GM08714 (cell line): ENCODE measurements at regions not wholly inside any gene's neighbourhood (a gene's known extent, or its start where the extent isn't known, plus 50 kb on each side); places are given as distances from the start of the nearest gene placed in this dataset.
"Not testable (repeated sequence)": the region's sequence is repeated elsewhere in the genome, so short reads cannot be mapped to it uniquely, and the experiment has no call there.

Source experiments
- H3K4me3 ChIP-seq: fragments of 200-500 bp; sonication (Bioruptor generic); 2 replicates; pipeline ENCODE4 v1.5.1; 2014; ENCODE audit warnings: mild to moderate bottlenecking, low read length, inconsistent platforms
- ZNF274 ChIP-seq: IDR thresholded peaks from 2 replicates; pipeline ENCODE4 v1.6.1; 2012; ENCODE audit warnings: mild to moderate bottlenecking, low read depth, low read length

DNA sequence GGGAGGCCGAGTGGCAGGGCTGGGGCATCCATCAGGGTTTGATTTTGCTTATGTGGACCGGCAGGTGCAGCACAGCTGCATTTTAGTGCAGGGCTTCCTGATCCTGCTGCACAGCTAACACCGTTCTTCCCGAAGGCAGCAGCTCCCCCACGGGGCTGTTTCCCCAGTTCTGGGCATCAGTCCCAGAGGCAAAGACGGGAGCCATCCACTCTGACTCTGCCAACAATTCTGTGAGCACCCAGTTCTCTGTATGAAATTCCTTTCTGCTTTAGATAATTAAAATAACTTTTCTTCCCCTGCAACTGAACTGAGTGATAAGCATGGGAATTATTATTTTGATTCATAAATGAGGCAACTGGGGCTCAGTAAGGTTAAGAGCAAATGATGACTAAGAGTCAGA lies 262.9 kb upstream of the ATP10A start:
- TF ChIP-seq ZNF274: no peak
- no peak overlapping the region for H3K4me3 ChIP-seq

- H3K4me3 ChIP-seq: no peak overlapping the region
- TF ChIP-seq ZNF274: no peak
Measured at GRCh38 chr15:26125664-26126063, 262.5 kb upstream of the ATP10A start.

- TF ChIP-seq ZNF274: no peak
Measured at GRCh38 chr15:26119322-26119721, 256.2 kb upstream of the ATP10A start.

DNA sequence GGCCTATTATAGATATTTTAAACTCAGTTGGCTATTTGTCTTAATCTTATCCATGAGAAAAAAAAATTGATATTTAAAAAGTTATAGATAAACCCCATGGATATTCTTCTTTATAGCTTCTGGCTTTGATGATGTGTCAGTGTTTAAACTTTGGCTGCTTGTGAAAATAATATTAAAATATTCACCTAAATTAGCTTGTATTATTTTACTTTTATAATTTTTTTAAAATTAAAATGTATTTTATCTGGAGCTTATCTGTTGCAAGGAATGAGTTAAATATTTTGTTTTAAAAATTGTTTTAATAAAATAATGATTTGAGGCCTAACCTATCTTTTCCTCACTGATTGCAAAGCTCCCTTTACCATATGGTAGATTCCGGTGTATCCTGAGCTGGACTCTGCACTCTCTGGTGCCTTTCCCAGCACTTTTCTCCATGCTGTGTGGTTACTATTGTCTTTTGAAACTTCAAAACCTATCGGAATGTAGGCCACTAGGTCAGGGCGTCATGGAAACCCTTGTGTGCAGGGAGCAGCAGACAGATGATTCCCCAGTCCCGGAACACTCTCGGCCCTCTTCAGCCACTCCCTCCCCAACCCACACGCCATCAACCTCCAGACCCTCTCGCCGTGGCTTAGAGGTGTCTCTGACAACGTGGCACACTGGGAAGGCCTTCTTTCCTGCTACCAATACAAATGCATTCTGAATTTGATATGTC lies 252.3 kb upstream of the ATP10A start:
- no peak for TF ChIP-seq ZNF274
- no peak overlapping the region for H3K4me3 ChIP-seq

More at GRCh38 chr15:26119322-26119721, 256.2 kb upstream of the ATP10A start:
- no peak overlapping the region for H3K4me3 ChIP-seq

- not testable (repeated sequence) for H3K4me3 ChIP-seq
Measured at GRCh38 chr15:26114128-26114527, 251.0 kb upstream of the ATP10A start.

- TF ChIP-seq ZNF274: no peak
Measured at GRCh38 chr15:26113296-26113695, 250.2 kb upstream of the ATP10A start.

DNA sequence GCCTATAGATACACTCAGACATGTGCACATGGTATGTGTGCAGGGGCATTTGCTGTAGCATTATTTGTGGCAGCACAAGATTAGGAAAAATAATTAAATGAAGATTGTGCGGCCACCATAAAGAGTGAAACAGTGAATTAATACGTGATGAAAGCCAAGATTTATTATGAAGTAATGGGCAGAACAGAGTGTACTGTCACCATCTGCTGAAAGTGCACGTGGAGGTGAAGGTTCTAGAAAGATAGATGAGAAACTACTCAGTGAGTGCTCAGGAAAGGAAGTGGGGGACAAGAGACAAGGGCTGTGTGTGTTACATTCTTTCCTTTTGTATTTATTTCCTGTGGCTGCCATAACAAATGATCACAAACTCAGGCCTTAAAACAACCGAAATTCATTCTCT lies 246.1 kb upstream of the ATP10A start:
- no peak for TF ChIP-seq ZNF274
- no peak overlapping the region for H3K4me3 ChIP-seq

More at GRCh38 chr15:26113296-26113695, 250.2 kb upstream of the ATP10A start:
- no peak overlapping the region for H3K4me3 ChIP-seq

DNA sequence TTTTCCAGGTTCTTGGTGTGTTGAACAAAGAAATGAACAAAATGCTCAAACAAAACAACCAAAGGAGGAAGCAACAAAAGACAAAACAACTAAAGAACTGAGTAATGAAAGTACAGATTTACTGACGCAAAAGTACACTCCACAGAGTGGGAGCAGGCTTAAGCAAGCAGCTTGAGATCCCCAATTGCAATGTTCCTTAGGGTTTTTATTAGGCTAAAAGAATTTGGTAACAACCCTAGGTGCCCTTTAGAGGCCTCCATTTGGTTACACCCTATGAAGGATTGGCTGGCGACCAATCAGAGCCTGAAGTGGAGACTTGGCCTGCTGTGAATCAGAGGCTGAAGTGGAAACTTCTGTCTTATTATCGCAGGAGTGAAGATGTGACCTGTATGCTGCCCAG lies 243.4 kb upstream of the ATP10A start:
- no peak overlapping the region for H3K4me3 ChIP-seq
- no peak for TF ChIP-seq ZNF274

- no peak for TF ChIP-seq ZNF274
- H3K4me3 ChIP-seq: no peak overlapping the region
Measured at GRCh38 chr15:26103002-26103404, 239.9 kb upstream of the ATP10A start.

DNA sequence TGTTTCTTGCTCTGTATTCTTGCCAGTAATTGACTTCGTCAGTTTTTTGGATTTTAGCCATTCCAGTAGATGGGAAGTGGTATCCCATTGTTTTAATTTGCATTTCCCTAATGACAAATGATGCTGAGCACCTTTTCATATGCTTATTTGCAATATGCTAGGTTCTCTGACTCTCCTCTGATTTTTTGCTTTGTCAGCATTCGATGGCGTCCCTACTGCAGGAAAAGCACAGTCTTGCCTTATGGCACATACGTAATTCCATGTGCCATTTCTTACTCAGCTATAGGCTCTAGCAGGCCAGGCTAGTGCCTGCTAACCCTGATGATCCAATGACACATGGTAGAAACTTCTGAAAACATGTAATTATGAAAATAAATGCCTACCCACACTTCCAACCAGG lies 239.2 kb upstream of the ATP10A start:
- no peak for TF ChIP-seq ZNF274
- no peak overlapping the region for H3K4me3 ChIP-seq

GRCh38 chr15:26101443-26101842 lies 238.3 kb upstream of the ATP10A start:
- H3K4me3 ChIP-seq: no peak overlapping the region
- TF ChIP-seq ZNF274: no peak

DNA sequence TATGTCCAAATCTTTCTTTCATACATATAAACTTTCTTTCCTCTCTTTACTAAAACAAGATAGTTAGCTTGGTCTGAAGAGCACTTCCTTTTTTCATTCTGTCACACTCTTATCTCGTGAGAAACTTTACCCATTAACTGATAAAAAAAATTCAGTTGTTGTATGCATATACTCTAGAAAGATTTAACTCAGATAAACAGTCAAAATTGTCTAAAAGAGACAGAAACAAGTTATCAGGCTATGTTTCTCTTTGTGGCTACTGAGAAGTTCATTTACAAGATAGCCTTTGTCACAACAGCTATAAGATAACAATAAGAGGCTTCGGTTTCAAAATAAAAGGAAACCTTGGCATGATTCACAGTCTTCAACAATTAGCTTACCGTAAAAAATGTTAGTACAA lies 235.7 kb upstream of the ATP10A start:
- no peak overlapping the region for H3K4me3 ChIP-seq
- no peak for TF ChIP-seq ZNF274

GRCh38 chr15:26097216-26097615 lies 234.1 kb upstream of the ATP10A start:
- H3K4me3 ChIP-seq: no peak overlapping the region
- TF ChIP-seq ZNF274: no peak

GRCh38 chr15:26096581-26096980 lies 233.5 kb upstream of the ATP10A start:
- TF ChIP-seq ZNF274: no peak
- H3K4me3 ChIP-seq: no peak overlapping the region

DNA sequence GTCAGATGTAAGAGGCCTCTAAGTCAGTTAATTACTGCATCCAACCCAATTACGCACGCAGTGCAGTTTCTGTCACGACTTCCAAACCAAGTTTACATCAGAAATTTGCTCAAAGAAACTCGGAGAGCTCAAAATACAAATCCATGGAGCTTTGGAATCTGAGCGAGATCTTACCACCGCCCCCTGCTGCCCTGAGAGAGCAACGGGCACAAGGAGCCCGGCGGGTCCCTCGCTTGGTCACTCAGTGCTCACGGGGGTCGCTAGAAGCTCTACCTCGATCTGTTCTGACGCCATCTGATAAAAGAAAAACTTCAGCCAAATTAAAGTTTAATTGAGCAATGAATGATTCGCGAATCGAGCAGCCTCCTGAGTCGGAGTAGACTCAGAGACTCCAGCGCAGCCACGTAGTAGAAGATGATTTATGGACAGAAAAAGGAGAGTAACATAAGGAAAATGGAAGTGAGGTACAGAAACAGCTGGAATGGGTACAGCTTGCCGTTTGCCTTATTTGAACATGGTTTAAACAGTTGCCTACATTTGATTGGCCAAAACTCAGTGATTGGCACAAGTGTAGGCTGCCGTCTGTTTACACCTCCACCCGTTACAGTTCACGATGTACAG lies 232.7 kb upstream of the ATP10A start:
- H3K4me3 ChIP-seq: no peak overlapping the region
- TF ChIP-seq ZNF274: no peak

GRCh38 chr15:26091184-26091583 lies 228.1 kb upstream of the ATP10A start:
- no peak overlapping the region for H3K4me3 ChIP-seq
- no peak for TF ChIP-seq ZNF274
